GM04503 (cell line): ENCODE measurements at regions not wholly inside any gene's neighbourhood (a gene's known extent, or its start where the extent isn't known, plus 50 kb on each side); places are given as distances from the start of the nearest gene placed in this dataset.

ENCODE experiments used
- DNase-seq: peaks from one replicate; pipeline ENCODE4 v3.0.0-alpha.2; 2012; ENCODE audit warnings: low read depth

DNA sequence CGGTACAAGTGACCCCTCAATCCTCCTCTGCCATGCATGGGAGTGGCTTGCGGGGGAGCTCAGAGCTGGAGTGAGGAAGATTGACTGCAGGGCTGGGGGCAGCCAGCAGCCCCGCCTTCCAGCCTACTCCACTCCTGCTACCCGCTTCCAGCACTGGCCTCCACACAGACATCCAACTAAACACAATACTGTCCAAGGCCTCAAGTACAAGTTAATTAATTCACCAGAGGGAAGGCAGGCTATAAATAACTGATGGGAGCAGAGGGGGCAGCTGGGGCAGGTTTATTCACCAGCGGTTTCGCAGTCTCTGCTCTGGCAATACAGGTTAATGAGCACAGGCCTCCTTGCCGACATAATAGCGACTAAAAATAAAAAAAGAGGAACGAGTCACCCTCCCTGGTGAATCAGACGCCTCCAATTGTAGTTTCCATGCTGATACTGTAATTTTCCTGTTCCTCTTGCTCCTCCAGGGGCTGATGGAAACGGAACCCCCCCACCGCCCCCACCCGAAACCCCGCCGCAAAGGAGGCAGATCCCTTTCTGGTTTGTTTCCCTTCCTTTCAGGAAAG is 166.4 kb upstream of the TLE3 start:
- DNase-seq, result no peak

DNA sequence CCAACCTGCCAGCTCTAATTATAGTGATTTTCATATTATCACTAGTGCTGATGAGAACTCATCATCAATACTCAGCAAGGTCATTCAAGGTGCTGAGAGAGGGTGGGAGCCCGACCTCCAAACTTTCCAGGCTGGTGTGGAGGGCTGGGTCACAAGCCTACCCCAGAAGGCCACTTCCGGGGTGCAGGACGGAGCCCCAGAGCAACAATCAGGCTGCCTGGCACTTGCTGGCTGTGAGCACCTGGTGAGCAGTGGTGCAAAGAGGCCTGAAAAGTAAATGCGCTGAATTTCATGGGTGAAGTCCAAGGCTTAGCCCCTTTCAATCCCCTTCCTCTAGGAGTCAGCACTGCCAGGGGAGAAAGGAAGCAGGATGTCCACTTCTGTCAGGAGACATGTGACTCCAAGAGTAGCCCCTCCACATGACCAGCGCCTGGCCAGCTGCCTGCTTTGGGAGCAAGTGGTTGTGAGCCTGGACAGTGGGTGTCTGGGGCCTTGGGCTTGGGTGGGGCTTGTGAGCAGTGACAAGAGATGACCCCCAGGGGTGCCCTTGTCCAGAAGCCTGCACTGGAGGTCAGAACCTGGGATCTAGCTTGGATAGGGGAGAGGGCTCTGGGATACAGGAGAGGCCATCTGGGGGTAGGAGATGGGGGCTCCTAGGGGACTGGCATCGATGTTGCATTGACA is 165.0 kb upstream of the TLE3 start:
- DNase-seq, result no peak

DNA sequence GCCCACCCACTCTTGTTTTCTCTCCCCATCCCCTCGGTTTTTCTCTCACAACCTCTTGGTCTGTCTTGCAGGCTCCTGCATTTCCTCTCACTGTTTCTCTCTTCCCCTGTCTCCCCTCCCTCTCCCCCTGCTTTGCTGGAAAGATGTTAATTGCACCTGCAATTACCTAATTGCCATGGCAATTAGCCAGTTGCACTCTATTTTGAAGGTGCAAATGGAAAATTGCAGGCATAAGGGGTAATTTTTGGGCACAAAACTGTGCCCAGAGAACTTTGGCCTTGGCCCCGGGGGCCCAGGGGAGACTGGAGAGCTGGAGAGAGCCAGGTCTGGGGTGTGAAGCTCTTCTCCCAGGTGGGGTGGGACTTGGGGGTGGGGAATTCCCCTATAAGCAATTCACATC is 164.5 kb upstream of the TLE3 start:
- DNase-seq, result no peak

DNA sequence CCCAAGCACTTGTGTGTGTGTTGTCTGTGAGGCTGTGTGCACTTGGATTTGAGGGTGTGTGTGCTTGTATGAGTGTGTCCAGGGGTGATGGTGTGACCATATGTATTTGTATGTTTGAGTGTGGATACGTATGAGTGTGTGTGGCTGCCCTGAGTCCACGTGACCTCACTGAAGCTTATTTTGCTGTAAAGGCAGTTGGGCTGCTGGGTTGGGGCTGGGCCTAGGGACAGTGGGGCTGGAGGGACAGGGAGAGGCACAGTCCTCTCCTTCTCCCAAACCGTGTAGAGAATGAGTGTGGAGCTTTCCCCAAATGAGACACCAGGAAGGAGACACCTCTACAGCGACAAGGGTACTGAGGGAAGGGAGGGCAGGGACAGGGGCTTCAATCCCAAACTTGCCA is 163.4 kb upstream of the TLE3 start:
- no peak for DNase-seq

DNA sequence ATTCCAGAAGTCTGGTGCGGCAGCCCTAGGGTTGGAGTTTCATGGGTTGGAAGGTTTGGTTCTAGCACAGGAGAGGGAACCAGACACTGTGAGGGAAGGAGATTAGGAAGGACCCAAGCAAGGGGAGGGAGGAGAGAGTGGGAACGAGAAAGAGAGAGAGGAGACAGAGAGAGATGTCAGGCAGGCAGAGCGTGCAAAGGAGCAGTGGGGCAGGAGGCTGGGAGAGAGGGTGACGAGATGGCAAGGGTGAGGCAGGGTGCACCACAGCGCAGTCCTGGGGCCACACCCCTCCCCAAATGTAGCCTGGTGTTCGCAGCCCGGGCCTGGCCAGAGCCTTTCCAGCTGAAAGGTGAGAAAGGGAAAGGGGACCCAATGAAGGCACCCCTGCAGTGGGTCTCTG is 162.9 kb upstream of the TLE3 start:
- no peak for DNase-seq

DNA sequence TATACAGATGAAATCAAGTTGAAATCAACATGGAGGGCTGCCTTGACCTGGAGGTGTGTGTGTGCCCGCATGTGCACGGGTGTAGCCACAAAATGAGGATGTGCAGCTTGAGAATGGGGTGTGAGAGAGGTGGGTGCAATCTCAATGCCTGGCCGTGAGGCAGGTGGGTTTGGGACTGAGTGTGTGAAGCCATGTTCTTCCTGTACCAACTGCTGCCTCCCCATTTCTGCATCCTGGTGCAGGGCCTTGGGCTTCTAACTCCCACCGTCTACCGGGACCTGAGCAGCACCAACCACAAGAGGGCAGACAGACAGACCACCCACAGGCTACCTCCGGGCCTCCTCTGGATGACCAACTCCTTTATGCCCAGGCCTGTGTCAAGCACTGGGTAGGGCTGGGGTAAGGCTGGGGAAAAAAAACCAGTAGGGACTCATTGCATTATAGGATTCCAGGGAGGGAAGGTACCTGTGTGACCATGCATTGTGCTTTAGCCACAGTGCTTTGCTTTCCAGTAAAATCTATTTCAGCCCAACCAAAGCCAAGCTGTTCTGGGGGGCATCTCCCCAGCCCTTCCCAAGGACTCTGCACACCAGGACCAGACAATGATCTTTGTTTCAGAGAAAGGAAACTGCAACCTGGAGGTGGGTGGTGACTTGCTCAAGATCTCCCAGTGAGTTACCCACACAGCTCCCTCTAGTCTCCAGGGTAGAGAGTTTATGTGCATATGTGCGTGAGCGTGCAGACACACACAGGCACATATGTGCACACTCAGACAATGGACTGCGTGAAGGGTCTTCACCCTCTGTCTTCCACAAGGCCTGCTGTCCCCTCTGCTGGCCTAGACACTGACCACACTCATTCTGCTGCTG is 162.2 kb upstream of the TLE3 start:
- no peak for DNase-seq

DNA sequence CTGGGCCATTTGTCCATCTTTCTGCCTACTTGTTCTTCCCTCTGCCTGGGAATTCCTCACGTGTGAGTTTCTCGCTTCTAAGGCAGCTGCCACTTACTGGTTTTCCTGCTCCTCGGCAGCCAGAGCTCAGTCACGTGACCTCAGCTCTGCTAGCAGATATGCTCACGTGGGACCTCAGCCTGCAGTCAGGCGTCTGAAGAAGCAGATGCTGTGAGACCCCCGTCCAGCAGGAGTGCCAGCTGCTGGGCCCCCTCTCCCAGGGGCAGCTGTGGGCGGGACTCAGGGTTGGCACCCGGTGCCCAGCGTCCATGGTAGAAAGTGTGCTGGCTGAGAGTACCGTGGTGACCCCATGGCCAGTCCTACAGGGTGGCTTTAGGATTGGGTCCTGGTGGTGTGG is 161.3 kb upstream of the TLE3 start:
- DNase-seq, result no peak

DNA sequence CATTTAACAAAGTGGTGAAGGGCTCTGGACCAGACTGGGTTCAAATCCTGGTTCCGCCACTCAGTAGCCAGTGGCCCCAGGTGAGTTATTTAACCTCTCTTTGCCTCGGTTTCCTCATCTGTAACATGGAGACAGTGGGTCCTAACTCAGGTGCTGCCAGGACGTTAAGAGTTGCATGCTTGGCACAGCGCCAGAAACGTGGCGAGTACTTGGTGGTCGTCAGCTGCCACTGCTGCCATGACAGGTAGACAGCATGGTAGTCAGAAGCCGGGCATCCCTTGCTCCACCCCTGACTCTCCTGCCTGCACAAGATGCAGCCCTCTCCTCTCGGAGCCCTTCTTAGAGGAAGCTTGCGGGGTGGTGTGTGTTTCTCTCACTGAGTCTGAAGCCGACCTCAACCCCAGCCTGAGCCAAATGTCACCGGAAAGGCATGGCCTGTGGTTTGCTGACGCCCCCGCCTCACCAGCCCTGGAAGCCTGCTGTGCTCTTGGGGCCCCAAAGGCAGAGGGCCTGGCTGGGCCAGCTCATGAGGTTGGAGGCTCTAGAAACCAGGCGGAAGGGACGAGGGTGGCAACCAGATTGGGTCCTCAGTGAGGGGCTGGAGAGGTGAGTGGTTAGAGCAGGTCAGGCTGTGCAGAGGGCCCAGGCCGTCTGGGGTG is 160.8 kb upstream of the TLE3 start:
- DNase-seq, result no peak

DNA sequence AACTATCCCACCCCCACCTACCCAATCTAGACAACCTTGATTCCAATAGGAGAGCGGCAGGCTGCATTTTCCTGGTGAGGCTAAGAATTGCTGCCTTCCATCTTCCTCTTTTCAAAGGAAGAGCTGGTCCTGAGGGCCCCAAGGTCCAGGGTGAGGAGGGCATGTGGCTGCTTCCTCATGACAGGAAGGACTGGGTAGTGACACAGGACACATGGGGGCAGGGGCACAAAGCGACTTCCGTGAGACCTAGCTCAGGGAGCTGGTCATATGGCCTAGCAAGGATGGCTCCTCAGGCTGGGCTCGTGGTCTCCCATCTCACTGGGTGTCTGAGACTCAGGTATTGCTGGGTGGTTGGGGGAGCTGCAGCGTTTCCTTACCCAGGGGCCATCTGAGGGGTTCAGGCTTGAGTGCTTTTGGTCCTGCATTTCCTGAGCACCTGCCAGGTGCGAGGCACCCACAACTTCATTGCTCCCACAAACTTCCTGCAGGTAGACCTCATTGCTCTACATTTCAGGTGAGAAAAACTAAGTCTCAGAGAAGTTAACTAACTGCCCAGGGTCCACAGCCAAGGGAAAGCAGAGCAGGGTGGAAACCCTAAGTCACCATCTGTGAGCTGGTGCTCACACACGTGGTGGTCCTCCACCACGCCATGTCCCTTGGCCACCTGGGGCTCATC is 160.0 kb upstream of the TLE3 start:
- DNase-seq, result no peak

DNA sequence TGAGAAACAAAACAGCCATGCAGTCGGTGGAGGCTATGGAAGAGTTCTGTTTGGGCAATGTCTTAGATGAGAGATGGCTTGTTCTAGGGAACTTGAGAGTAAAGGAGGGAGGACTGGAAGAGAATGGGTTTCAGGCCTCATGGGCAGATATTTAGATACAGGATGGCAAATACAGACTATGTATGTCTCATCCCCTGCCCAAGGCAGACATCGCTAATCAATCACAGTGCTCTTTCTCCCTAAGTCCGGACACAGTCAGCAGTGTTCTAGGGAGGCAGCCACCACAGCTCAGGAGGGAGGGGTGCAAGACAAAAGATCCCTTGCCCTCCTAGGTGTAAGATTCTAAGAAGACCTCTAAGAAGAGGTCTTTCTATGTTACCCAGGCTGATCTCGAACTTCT is 159.3 kb upstream of the TLE3 start:
- no peak for DNase-seq

DNA sequence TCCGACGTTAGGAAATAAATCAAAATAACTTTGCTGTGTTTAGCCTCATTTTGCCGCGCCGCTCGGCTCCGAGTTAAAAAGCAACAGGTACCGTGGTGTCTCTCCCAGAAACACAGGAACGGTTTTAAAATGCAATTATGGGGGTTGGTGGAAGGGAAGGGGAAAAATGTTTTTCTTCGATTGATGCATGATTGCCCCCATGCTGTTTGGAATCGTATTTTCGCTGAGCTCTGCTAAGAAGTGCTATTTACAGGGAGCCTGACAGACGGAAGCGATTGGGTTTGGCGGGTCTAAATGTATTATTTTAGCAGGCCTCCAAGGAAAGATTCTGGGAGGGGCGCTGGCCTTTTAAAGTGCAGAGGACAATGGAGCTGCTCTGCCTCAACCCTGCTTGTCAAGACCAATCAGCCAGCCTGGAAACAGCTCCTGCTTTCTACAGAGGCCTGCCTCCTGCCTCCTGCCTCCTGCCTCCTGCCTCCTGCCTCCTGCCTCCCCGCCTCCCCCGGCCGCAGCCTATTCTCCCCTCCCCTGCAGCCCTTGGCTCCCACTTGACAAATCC is 156.7 kb upstream of the TLE3 start:
- no peak for DNase-seq

DNA sequence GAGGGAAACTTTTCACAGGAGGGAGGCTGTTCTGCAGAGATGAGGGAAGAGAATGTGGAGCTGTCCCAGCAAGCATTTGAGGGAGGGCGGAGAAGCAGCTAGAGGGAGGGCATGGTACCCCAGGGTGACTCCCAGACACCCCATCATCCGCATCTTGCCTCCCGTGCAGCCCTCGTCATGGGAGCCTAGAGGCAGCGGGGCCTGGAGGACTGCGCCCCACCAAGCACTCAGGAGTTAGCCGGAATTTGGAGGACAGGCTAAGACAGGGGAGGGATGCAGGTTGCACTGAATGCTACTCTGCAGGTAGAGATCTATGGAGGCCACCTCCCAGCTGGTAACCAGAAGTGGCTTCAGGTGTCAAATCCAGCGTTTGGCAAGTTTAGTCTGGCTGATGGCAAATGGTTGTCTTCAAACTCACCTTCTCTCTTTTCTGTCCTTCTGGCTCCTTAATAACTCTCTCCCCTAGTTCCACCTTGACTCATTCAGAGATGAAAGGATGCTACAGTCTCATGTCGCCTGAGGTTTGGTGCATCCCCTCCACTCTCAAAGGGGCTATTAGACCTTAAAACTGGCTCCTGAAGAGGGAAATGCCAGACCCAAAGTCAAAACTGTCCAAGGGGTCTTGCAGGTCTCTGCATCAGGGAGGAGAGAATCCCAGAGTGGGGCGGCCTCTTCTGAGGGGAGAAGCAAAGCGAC is 155.9 kb upstream of the TLE3 start:
- no peak for DNase-seq

DNA sequence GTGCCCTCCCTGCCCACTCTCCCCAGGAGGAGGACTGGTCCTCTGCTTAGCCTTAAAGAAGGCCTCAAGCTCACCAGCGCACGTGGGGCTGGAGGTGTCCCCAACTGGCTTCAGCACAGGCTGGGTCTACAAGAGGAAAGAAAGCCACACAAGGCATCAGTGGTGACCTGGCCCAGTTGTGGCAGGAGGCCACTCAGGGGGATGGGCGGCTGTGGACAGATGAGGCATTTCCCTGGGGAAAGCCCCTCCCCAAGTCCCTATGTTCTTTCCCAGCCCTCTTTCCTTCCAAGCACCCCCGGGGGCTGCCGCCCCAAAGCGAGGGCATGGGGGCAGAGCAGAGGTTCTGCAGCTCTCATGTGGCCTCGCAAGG is 155.2 kb upstream of the TLE3 start:
- DNase-seq, result no peak

DNA sequence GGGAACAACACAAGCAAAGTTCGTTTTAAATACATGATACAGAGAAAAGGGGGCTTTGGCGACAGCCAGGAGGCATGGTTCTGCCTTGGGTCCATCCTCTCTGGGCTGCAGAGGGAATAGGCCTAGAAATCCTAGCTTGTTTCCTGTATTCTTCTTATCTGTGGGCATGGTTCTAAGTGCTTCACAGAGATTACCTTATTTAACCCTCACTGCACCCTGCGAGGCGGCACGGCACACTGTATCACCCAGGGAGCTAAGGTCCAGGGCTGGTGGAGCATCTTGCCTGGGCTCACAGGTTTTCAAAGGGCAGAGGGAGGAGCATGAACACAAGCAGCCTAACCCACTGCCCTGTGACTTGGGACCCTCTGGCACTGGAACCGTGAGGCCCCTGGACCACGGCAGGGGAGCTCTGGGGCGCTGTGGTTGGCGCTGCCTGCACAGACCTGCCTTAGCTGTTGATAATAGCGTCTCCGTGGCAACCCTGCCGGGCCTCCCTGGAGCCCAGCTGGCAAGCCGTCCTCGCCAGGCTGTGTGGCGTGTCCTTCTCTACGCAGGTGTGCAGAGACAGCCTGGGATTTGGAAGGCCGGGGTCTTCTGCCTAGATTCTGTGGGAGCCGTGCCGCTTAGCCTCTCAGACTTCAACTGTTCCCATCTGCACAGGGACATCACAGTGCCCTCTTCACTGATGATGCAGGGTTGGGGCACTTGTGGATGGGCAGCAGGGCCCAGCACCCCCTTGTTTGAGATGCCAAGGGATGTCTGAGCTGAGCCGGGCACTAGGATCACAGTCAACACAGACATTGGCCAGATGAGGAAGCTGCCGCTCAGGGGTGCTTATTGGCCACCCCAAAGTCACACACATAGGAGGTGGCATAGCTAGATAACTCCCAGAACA is 154.6 kb upstream of the TLE3 start:
- DNase-seq, result no peak

DNA sequence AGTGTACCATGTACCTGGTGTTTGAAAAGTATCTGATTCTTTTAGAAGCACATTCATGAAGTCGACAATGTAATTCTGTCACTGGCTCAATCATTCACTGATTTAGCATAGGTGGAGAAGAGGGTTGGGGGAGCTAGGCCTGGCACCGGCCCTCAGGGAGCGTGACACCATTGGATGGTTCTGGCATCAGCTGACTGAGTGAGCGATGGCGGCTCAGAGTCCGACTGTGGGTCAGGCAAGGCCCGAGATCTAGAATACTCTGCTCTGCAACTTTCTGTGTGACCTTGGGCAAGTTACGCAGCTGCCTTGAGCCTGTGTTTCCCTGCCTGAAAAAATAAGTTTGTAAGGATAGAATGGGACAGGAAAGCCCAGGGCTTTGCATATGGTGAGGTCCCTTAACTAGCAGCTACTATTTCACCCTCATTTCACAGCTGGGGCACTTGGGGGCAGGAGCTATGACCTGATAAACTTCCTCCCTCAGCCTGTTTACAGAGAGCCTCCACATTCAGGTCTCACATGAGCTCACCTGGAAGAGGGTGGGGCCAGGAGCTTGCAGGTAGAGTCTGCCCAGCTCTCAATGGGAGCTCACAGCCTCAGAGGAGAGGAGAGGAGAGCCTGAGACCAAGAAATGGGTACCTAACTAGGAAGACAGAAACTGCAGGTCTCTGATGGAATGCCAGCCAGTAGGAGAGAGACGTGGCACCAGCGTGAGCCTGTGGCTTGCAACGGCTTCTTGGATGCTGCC is 153.7 kb upstream of the TLE3 start:
- DNase-seq, result no peak

DNA sequence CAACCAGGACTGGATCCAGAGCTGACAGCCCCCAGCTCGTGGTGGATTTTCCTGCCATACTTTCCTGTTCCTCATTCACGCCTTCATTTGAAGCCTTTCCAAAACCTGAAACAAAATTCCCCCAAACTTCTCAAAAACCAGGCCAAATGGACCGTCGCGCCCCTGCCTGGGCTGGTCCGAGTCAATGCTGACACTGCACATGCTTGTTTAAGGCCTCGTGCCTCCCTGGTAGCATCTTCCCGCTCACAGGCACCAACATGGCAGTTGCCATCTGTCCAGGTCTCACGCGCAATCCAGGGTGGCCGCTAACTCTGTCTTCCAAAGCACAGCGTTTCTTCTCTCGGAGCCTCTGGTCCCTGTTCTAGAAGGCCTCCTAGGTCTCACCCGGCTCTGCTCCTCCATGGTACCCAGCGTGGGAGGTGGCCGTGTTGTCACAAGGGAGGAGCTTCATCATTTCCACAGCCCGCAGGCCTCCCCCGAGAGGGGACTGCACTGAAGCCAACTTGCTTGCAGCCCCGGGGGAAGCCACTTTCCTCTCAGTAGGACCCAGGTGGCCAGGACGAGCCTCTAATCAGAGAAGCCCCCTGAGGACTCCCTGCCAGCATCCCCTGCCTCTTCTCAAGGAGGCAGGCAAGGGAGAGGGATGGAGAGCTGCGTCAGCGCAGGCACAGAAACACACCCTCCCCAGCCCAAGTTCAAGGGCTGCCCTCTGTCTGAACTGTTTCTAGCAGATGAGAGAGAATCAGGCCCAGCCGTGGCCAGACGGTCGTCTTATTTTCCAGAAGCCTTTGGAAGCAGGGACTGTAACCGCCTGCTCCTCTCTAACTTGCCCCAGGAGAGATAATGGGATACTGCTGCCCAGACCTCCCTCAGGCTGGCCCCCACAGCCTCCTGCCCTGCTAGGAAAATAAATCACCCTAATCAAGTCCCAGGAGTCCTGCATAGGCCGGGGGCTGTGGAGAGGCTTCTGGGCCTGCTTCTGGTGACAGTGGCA is 152.8 kb upstream of the TLE3 start:
- DNase-seq, result no peak

DNA sequence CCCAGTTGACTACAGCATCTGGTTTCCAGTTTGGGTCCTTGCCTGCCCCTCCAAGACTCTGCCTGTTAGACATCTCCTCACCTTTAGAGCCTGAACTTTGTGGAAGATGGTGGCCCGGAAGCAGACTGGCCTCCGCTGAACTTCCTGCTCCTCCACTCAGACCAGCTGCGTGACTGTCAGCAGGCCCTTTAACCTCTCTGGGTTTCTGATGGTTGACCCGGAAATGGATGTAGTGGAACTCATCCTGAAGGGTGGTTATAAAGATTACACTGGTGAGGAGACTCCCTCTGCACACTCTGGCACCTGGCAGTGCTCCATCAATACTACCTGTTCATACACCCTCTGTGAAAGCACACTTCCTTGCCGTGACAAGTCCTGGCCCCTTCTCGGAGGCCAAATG is 151.9 kb upstream of the TLE3 start:
- DNase-seq, result no peak
